Omental fat pad (tissue), 3 donors: ENCODE measurements at regions not wholly inside any gene's neighbourhood (a gene's known extent, or its start where the extent isn't known, plus 50 kb on each side); places are given as distances from the start of the nearest gene placed in this dataset.

Source experiments
- ATAC-seq: fragments of 150-250 bp; one replicate; pipeline ENCODE4 v1.9.1; 2016; ENCODE audit warnings: mild to moderate bottlenecking, moderate library complexity; ENCODE audit not compliant: low FRiP score
- DNase-seq: peaks from one replicate; pipeline ENCODE4 v3.0.0-alpha.2; 2019; ENCODE audit warnings: low spot score
- CTCF ChIP-seq, 3 donors: fragments of 450-650 bp; IDR thresholded peaks; one replicate each; pipeline ENCODE4 v1.5.1; 2016 to 2017; ENCODE audit warnings: antibody characterized with exemption in 3 of 3, mild to moderate bottlenecking in 3 of 3, moderate library complexity in 2 of 3

- TF ChIP-seq CTCF (IDR thresholded peaks at IDR 0.05): no peak
- ATAC-seq: no peak
- no peak for DNase-seq
These were observed 308.2 kb upstream of the ADAMTS9 start for GRCh38 chr3:64995857-64996551.

- no peak for TF ChIP-seq CTCF (IDR thresholded peaks at IDR 0.05)
- DNase-seq (no peak), ATAC-seq (no peak)
These were observed 306.0 kb upstream of the ADAMTS9 start for GRCh38 chr3:64993781-64994180.

GRCh38 chr3:64992530-64993285, 304.9 kb upstream of the ADAMTS9 start:
- TF ChIP-seq CTCF (IDR thresholded peaks at IDR 0.05): no peak
- ATAC-seq: no peak
- DNase-seq: no peak

- DNase-seq (no peak), ATAC-seq (no peak)
- no peak for TF ChIP-seq CTCF (IDR thresholded peaks at IDR 0.05)
These were observed 300.4 kb upstream of the ADAMTS9 start for GRCh38 chr3:64988188-64988587.

GRCh38 chr3:64987726-64988125, 299.9 kb upstream of the ADAMTS9 start:
- ATAC-seq (no peak), DNase-seq (no peak)
- no peak for TF ChIP-seq CTCF (IDR thresholded peaks at IDR 0.05)

GRCh38 chr3:64985072-64985471, 297.3 kb upstream of the ADAMTS9 start:
- ATAC-seq (no peak), DNase-seq (no peak)
- TF ChIP-seq CTCF (IDR thresholded peaks at IDR 0.05): no peak
